Progenitor cell of endocrine pancreas (in vitro differentiated cells): ENCODE measurements at regions not wholly inside any gene's neighbourhood (a gene's known extent, or its start where the extent isn't known, plus 50 kb on each side); places are given as distances from the start of the nearest gene placed in this dataset.

ENCODE experiments used
- DNase-seq: peaks from one replicate; pipeline ENCODE4 v3.0.0; 2021; ENCODE audit warnings: low spot score; ENCODE audit not compliant: unreplicated experiment
- H3K27ac Mint-ChIP-seq: 2 replicates; pipeline ENCODE4 v1.8.0; 2021; ENCODE audit warnings: mild to moderate bottlenecking, moderate library complexity, mixed read lengths
- H3K27me3 Mint-ChIP-seq: 2 replicates; pipeline ENCODE4 v1.8.0; 2021; ENCODE audit warnings: mixed read lengths
- H3K36me3 Mint-ChIP-seq: 2 replicates; pipeline ENCODE4 v1.8.0; 2022; ENCODE audit warnings: mixed read lengths; ENCODE audit not compliant: insufficient read depth
- H3K4me1 Mint-ChIP-seq: 2 replicates; pipeline ENCODE4 v1.8.0; 2021; ENCODE audit warnings: low read depth, mixed read lengths
- H3K4me3 Mint-ChIP-seq: 2 replicates; pipeline ENCODE4 v1.8.0; 2021; ENCODE audit warnings: low read depth, mild to moderate bottlenecking, moderate library complexity, mixed read lengths
- H3K9me3 Mint-ChIP-seq: 2 replicates; pipeline ENCODE4 v1.8.0; 2021; ENCODE audit warnings: low read depth, mixed read lengths
- CTCF ChIP-seq: fragments of 200-600 bp; sonication (generic); IDR thresholded peaks from one replicate; pipeline ENCODE4 v1.5.0; 2021; ENCODE audit warnings: antibody characterized with exemption, mild to moderate bottlenecking; ENCODE audit not compliant: unreplicated experiment

GRCh38 chr13:52899206-52899605 is 50.8 kb upstream of the PCDH8 start:
- peaks cover 15% of the 10 kb centered on the region for H3K27me3 Mint-ChIP-seq

More at GRCh38 chr13:52899206-52899605, 50.8 kb upstream of the PCDH8 start:
- no peak overlapping the region for H3K27ac Mint-ChIP-seq
- H3K9me3 Mint-ChIP-seq, result no peaks in the 10 kb centered on the region
- no peaks in the 10 kb centered on the region for H3K36me3 Mint-ChIP-seq
- DNase-seq, result no peak
- no peaks in the 10 kb centered on the region for H3K4me1 Mint-ChIP-seq
- no peak for TF ChIP-seq CTCF
- H3K4me3 Mint-ChIP-seq, result no peak overlapping the region
